BLaER1 (cell line): ENCODE measurements at regions not wholly inside any gene's neighbourhood (a gene's known extent, or its start where the extent isn't known, plus 50 kb on each side); places are given as distances from the start of the nearest gene placed in this dataset.

ENCODE experiments used
- H3K27ac ChIP-seq: shearing (Covaris generic); formaldehyde crosslinking; 2 replicates; pipeline ENCODE4 v1.8.1; 2022
- H3K27me3 ChIP-seq: shearing (Covaris generic); formaldehyde crosslinking; 2 replicates; pipeline ENCODE4 v1.8.1; 2022
- H3K36me3 ChIP-seq: shearing (Covaris generic); formaldehyde crosslinking; 2 replicates; pipeline ENCODE4 v1.8.1; 2022
- H3K4me1 ChIP-seq: shearing (Covaris generic); formaldehyde crosslinking; 2 replicates; pipeline ENCODE4 v1.8.1; 2022
- H3K4me2 ChIP-seq: shearing (Covaris generic); formaldehyde crosslinking; 2 replicates; pipeline ENCODE4 v1.8.1; 2022
- H3K4me3 ChIP-seq: shearing (Covaris generic); formaldehyde crosslinking; 2 replicates; pipeline ENCODE4 v1.8.1; 2022
- H3K9ac ChIP-seq: shearing (Covaris generic); formaldehyde crosslinking; 2 replicates; pipeline ENCODE4 v1.8.1; 2022
- H3K9me3 ChIP-seq: shearing (Covaris generic); formaldehyde crosslinking; 2 replicates; pipeline ENCODE4 v1.8.1; 2022
- H4K20me1 ChIP-seq: shearing (Covaris generic); formaldehyde crosslinking; 2 replicates; pipeline ENCODE4 v1.8.1; 2022
- Cebpa-rat ChIP-seq: shearing (Covaris generic); IDR thresholded peaks from 2 replicates; pipeline ENCODE4 v1.8.1; 2022

DNA sequence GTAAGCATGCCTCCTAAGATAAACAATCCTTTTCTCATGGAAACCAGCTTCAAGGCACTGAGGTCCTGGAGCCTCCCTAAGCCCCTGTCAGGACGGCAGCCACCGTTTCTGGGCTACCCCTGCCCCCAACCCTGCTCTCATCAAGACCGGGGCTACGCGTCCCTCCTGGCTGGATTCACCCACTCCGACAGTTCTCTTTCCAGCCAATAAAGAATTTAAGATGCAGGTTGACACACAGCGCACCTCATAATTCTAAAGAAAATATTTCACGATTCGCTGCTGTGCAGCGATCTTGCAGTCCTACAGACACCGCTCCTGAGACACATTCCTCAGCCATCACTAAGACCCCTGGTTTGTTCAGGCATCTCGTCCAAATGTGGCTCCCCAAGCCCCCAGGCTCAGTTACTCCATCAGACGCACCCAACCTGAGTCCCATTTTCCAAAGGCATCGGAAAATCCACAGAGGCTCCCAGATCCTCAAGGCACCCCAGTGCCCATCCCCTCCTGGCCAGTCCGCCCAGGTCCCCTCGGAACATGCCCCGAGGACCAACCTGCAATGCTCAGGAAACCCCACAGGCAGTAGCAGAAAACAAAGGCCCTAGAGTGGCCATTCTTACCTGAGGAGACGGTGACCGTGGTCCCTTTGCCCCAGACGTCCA, 336.3 kb downstream of the TMEM121 start:
- H3K4me3 ChIP-seq = peak overlapping the region; percentile 84
- TF ChIP-seq Cebpa-rat = no peak
- H3K27me3 ChIP-seq = no peaks in the 10 kb centered on the region
- peak overlapping the region; percentile 100 for H3K9ac ChIP-seq
- peak overlapping the region; percentile 24 for H3K4me2 ChIP-seq
- H3K4me1 ChIP-seq = no peaks in the 10 kb centered on the region
- peaks cover 14% of the 10 kb centered on the region; the same call in 1 of the 2 replicates for H4K20me1 ChIP-seq
- H3K27ac ChIP-seq = peak overlapping the region; percentile 100
- peaks cover 57% of the 10 kb centered on the region for H3K36me3 ChIP-seq
- no peaks in the 10 kb centered on the region; the same call in 1 of the 2 replicates for H3K9me3 ChIP-seq

GRCh38 chr14:105863296-105864108, 337.1 kb downstream of the TMEM121 start:
- Histone ChIP-seq H3K9me3 (no peaks in the 10 kb centered on the region; the same call in 1 of the 2 replicates), H3K27me3 (no peaks in the 10 kb centered on the region), H3K4me2 (peak overlapping the region; percentile 24), H3K27ac (peak overlapping the region; percentile 100), H4K20me1 (peaks cover 14% of the 10 kb centered on the region; the same call in 1 of the 2 replicates), H3K36me3 (peaks cover 50% of the 10 kb centered on the region), H3K4me3 (peak overlapping the region; percentile 84), H3K9ac (peak overlapping the region; percentile 100), H3K4me1 (no peaks in the 10 kb centered on the region)
- no peak for TF ChIP-seq Cebpa-rat

GRCh38 chr14:105864116-105864515, 337.7 kb downstream of the TMEM121 start:
- H4K20me1 ChIP-seq = peaks cover 14% of the 10 kb centered on the region; the same call in 1 of the 2 replicates
- no peaks in the 10 kb centered on the region; the same call in 1 of the 2 replicates for H3K9me3 ChIP-seq
- TF ChIP-seq Cebpa-rat = no peak
- H3K4me2 ChIP-seq = peak overlapping the region; percentile 24; the same call in 1 of the 2 replicates
- H3K9ac ChIP-seq = peak overlapping the region; percentile 100
- H3K27ac ChIP-seq = peak overlapping the region; percentile 100
- peak overlapping the region; percentile 84 for H3K4me3 ChIP-seq
- H3K27me3 ChIP-seq = no peaks in the 10 kb centered on the region
- peaks cover 43% of the 10 kb centered on the region for H3K36me3 ChIP-seq
- H3K4me1 ChIP-seq = no peaks in the 10 kb centered on the region

- TF ChIP-seq Cebpa-rat = no peak
- no peak overlapping the region for H3K27ac ChIP-seq
- no peak overlapping the region for H3K4me2 ChIP-seq
- no peaks in the 10 kb centered on the region for H3K4me1 ChIP-seq
- no peak overlapping the region for H3K9ac ChIP-seq
- peaks cover 14% of the 10 kb centered on the region; the same call in 1 of the 2 replicates for H4K20me1 ChIP-seq
- no peaks in the 10 kb centered on the region; the same call in 1 of the 2 replicates for H3K9me3 ChIP-seq
- H3K36me3 ChIP-seq = peaks cover 37% of the 10 kb centered on the region
- no peaks in the 10 kb centered on the region for H3K27me3 ChIP-seq
- no peak overlapping the region for H3K4me3 ChIP-seq
Observed at GRCh38 chr14:105864651-105865265, 338.4 kb downstream of the TMEM121 start.

DNA sequence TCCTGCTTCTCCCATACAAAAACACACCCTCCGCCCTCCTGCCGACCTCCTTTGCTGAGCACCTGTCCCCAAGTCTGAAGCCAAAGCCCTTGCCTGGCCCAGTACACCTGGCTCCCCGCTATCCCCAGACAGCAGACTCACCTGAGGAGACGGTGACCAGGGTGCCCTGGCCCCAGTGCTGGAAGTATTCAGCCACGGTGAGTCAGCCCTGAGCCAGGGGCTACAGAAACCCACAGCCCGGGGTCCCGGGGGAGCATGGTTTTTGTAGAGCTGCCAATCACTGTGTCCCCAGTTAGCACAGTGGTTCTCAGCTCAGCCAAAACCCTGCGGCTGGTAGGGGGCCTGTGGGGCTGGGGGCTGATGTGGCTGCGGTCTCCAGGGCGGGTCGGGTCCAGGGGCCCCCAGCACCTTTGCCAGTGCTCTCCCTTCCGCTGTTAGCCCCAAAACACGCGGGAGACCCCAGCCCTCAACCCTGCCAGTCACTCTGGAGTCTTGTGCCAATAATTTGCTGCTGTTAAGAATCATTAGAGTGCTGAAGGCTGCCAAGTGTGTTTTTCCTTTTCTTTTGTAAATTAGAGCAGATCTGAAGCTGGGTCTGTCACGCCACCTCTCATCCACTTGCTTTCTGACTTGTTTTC, 339.0 kb downstream of the TMEM121 start:
- H3K4me3 ChIP-seq = no peak overlapping the region
- H4K20me1 ChIP-seq = peaks cover 14% of the 10 kb centered on the region; the same call in 1 of the 2 replicates
- no peak overlapping the region for H3K9ac ChIP-seq
- H3K4me1 ChIP-seq = no peaks in the 10 kb centered on the region
- no peaks in the 10 kb centered on the region for H3K27me3 ChIP-seq
- no peak overlapping the region for H3K27ac ChIP-seq
- no peak overlapping the region for H3K4me2 ChIP-seq
- TF ChIP-seq Cebpa-rat = no peak
- H3K9me3 ChIP-seq = no peaks in the 10 kb centered on the region; the same call in 1 of the 2 replicates
- peaks cover 31% of the 10 kb centered on the region for H3K36me3 ChIP-seq

DNA sequence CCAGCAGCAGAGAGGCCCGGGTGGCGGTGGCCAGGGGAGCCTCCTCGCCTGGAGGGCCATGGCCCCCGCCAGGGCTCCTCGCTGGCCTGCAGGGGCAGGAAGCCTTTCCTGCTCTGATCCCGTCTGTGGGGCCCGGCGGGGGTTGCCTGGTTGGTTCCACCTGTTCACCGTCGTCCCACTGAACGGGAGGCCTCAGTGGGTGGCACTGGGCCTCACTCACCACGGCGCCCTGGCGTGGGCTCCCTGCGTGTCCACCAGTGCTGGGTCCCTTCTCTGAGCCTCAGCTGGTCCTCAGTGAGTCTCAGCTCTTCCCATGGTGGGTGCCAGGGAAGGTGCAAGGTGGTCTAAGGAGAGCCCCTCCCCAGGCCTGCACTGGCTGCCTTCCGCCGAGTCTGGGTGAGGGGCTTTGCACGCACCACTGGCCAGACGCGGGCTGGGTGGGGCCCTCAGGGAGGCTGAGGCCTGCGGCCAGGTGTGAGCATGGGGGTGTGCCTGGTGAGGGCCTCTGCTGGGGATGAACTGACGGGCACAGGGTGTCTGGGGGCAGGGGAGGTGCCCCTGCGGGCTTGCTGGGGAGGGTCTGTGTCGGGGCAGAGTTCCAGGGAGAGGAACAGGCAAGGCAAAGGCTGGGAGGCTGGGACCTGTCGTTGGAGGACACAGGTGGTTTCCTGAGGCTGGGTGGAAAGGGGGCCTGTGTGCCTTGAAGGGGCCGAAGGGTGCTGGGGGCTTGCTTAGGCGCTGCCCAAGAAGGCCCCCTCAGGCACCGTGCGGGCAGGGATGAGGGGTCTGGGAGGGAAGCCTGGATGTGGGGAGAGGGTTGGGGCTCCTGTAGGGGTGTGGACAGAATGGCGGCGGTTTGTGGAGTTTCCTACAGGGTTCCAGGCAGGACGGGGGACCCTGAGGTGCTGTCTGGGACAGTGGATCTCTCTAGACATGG, 339.8 kb downstream of the TMEM121 start:
- no peak overlapping the region for H3K4me2 ChIP-seq
- H3K4me3 ChIP-seq = no peak overlapping the region
- no peak overlapping the region for H3K9ac ChIP-seq
- no peaks in the 10 kb centered on the region for H3K4me1 ChIP-seq
- no peaks in the 10 kb centered on the region for H3K27me3 ChIP-seq
- peaks cover 14% of the 10 kb centered on the region; the same call in 1 of the 2 replicates for H4K20me1 ChIP-seq
- no peaks in the 10 kb centered on the region; the same call in 1 of the 2 replicates for H3K9me3 ChIP-seq
- H3K36me3 ChIP-seq = peaks cover 23% of the 10 kb centered on the region
- no peak overlapping the region for H3K27ac ChIP-seq
- TF ChIP-seq Cebpa-rat = no peak

DNA sequence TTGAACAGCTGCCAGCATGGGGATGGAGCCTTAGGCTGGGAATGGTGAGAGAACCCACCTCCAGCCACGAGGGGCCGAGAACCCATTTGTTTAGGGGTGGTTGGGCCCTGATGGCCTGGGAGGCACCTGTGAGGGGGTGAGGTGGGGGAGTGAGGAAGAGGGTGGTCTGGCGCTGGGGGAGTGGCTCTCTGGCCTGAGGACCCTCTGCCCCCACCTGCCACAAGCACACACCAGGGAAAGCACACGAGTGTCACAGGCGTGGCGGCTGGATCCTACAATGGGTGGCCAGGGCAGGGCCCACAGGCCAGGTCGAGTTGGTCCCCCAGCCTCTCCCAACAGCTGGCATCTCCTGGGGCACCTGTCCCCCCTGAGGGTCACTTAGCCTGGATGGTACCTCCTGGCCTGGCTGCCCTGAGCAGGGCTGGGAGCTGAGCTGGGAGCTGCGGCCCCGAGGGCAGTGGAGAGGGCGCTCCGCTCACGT, 340.5 kb downstream of the TMEM121 start:
- Histone ChIP-seq H3K27me3 (no peaks in the 10 kb centered on the region), H3K4me2 (no peak overlapping the region), H3K27ac (no peak overlapping the region), H3K36me3 (peaks cover 19% of the 10 kb centered on the region), H4K20me1 (peaks cover 14% of the 10 kb centered on the region; the same call in 1 of the 2 replicates), H3K9ac (no peak overlapping the region), H3K4me1 (no peaks in the 10 kb centered on the region), H3K9me3 (no peaks in the 10 kb centered on the region; the same call in 1 of the 2 replicates), H3K4me3 (no peak overlapping the region)
- TF ChIP-seq Cebpa-rat = no peak

DNA sequence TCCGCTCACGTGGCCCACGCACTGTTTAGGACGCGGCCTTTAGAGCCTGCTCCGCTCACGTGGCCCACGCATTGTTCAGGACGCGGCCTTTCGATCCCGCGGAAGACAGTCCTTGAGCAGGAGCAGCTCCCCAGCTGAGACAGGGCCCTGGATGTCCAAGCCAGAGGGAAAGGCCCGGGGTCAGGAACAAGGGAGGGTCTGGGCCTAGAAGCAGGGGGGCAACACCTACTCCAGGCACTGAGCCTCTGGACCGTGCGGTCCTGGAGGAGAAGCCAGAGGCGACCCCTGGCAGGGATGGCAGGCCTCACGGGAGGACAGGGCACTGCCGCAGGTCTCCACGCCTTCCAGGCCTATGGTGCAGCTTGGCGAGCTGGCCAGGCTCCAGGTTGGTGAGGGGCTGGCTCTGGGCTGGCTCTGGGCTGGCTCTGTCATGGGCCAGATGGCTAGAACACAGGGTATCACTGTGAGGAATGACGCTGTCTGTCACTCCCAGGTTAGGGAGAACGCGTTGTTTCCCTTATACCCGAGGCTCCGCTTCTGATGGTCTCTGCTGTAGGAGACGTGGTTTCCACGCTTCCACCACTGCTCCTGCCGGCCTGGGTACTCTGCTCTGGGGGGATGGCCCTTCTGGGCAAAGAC, 341.7 kb downstream of the TMEM121 start:
- Histone ChIP-seq H3K4me1 (no peaks in the 10 kb centered on the region), H3K27ac (no peak overlapping the region), H3K27me3 (no peaks in the 10 kb centered on the region), H3K4me2 (no peak overlapping the region), H3K4me3 (no peak overlapping the region), H3K9me3 (no peaks in the 10 kb centered on the region; the same call in 1 of the 2 replicates), H3K9ac (no peak overlapping the region), H3K36me3 (peaks cover 10% of the 10 kb centered on the region), H4K20me1 (peaks cover 9% of the 10 kb centered on the region; the same call in 1 of the 2 replicates)
- no peak for TF ChIP-seq Cebpa-rat
